GM21825 (cell line): ENCODE measurements at regions not wholly inside any gene's neighbourhood (a gene's known extent, or its start where the extent isn't known, plus 50 kb on each side); places are given as distances from the start of the nearest gene placed in this dataset.

Experiments
- ATAC-seq: cut with Tn5 transposase; IDR thresholded peaks from one replicate; pipeline ENCODE4 v1.9.1; 2021; ENCODE audit warnings: mild to moderate bottlenecking, moderate library complexity; ENCODE audit not compliant: unreplicated experiment

DNA sequence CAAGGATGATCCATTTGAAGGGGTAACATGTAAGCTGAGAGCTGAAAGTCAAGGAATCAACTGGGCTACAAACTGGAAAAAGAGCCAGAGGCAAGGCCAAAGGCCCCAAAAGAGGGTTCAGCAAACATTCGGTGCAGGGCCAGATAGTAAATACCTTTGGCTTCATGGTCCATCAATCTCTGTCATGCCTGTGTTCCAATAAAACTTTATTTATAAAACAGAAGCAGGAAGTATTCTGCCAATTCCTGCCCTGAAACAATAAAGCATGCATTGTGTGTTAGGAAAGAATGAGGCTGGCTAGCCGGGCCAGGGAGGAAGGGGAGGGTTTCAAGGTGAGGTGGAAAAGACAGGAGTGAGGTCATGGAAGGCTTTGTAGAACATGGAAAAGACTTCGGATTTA is 107.1 kb downstream of the LBH start:
- ATAC-seq = no peak

DNA sequence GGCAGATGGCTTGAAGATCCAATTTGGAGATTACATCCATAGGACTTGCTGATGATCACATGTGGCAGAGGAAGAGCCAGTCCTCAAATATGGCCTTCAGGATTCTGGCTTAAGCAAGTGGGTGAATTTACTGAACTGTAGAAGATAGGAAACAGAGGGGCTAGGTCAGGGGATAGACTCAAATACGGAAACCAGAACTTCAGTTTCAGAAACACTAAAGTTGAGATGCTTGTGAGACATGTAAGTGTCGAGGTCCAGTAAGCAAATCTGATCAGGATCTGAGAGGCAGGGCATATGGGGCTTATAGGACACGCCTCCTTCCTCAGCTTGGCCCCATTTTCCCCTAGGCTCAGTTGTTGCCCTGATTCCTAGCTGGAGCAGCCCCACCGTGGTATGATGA is 107.7 kb downstream of the LBH start:
- no peak for ATAC-seq

DNA sequence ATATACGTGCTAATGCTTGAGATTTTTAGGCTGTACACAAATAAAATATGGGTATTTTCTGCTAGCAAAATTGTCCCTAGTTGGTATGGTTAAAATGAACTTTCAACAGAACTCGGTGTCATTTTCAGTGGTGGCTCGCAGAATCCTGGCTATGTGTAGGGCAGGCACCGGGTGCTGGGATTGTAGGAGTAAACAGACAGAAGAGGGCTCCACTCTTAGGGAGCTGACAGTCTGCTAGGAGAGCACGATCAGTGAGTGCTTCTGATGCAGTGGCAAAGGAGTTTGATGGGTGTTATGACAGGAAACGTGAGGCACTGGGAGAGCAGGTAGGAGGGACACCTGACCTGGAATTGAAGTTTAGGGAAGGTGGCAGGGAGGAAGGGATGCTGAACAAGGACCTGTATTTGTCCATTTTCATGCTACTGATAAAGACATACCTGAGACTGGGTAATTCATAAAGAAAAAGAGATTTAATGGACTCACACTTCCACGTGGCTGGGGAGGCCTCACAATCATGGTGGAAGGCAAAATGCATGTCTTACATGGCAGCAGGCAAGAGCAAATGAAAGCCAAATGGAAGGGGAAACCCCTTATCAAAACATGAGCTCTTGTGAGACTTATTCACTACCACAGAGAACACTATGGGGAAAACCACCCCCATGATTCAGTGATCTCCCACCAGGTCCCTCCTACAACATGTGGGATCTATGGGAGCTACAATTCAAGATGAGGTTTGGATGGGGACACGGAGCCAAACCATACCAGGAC is 105.4 kb upstream of the LCLAT1 start:
- no peak for ATAC-seq

DNA sequence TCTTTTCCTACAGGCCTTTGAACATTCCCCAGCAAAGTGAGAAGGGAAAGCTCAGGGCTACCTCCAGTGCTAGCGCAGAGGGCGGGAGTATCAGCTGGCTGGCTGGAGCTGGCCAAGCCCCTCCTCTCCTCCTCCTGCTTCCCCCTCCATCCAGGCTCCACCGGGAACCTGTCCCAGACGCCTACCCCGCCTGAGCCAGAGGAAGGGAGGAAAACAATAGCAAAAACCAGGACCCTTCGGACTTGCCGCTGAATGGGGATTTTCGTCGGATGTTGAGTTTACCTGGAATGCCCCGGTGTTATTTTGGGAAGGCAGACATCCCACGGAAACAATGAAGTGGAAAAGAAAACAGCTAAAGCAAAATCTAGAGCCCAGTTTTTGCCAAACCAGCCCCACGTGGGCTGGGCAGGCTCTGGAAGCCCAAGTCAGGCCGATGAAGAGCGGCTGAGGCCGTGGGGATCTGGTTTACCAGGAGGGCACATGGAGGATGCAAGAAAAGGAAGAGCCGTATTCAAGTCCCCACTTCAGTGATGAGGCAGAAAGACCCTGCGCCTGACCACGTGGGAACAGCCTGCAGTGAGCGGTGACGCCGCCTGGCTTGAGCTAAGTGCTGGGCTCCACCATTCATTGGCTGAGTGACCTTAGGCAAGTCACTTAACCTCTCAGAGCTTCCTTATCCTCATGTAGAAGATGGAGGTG is 100.4 kb upstream of the LCLAT1 start:
- ATAC-seq = no peak

DNA sequence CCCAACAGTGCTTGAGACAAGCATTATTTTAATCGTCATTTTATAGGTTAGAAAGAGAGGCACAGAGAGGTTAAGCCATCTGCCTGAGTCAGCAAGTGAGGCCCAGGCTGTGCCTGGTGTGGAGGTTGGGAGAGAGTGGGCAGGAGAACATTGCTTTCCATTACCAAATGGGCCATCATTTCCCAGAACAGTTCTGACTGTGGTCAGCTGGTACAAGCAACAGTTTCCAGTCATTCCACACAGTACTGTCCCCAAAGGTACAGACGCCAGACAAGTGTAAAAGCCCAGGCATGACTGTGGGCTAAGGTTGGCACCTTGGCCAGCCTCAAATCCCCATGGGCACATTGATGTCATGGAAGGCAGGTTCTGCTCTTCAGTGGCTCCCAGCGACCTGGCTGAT is 98.2 kb upstream of the LCLAT1 start:
- no peak for ATAC-seq

DNA sequence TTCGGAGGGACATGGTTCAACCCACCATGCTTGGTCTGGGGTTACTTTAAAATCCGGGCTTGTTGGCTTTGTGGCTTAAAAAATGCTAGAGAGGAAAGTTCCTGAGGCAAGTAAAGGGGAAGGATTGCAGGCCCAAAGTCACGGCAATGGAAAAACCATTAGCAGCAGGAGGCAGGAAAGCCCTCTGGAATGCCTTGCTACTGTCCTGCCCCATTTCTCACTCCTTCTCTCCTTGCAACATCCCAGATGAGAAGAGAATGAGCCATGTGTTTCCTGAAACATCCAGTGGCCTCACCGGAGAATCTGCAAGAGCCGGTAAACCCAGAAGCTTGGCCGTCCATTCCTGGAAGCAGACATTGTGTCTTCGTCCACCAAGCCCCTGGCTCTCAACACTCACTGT is 97.4 kb upstream of the LCLAT1 start:
- ATAC-seq = no peak

DNA sequence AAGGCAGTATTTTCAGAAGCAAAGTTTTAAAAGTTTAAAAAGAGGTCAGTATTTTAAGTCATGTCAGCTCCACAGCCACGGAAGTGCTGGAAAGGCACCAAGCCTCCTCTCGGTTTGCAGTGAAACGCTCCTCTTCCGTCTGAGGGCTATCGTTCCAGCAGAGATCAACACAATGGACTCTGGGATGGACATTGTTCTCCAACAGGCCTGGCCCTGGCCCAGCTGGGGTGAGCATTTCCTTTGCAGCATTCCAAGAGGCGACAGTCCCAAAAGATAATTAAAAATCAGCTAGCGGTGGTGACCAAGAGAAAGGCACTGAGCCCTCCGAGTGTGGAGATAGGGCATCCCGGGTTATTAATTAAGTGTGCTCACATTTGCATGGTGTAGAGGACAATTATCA is 95.9 kb upstream of the LCLAT1 start:
- ATAC-seq = no peak

DNA sequence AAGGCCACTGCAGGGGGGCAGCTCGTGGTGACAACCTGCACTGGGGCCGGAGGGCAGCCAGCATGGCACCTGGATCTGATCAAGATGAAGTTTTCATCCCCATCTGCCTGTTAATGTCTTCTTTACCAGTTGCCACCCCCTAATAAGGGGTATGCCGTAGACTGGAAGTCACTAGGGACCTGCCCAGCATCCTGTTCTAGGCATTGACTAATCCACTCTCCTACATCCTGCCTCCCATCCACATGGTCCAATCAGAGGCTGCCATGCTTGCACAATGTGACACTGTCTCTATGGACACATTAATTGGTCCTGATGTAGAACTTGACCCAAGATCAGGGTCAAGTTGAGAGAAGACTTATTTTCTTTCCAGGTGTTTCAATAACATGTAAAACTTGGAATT is 95.1 kb upstream of the LCLAT1 start:
- no peak for ATAC-seq

DNA sequence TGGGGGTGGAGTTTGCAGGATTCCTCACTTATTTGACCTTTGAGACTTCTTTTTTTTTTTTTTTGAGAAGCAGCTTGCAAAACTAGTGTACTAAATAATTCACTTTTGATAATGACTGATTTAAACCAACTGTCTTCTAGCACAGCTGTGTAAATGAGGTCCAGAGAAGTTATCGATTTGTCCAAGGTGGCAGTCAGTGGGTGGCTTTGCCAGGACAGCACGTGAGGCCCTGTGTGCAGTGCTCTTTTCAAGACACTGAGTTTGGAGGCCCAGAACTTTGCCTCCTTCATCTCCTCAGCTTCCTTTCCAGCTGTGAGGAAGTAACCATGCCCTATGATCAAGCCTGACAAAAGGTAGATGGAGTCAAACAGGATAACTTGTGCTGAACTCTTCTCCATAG is 92.9 kb upstream of the LCLAT1 start:
- ATAC-seq = no peak

DNA sequence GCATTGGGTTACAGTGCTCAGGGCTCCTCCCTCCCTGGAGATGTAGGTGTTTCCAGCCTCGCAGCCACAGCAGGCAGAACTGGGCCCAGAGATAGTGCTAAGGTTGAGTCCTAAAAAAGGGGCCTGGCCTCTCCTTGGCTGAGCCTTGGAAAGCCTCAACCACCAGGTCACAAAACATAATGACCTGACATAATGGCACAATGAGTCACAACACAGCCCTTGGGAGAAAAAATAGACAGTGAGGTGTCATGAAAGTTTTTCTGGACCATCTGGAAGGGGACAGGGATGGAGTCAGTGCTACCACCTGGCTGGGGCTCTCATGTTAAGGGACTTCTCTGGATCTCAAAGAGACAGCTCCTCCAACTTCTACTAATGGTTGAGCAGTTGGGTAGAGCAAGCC is 92.4 kb upstream of the LCLAT1 start:
- no peak for ATAC-seq

DNA sequence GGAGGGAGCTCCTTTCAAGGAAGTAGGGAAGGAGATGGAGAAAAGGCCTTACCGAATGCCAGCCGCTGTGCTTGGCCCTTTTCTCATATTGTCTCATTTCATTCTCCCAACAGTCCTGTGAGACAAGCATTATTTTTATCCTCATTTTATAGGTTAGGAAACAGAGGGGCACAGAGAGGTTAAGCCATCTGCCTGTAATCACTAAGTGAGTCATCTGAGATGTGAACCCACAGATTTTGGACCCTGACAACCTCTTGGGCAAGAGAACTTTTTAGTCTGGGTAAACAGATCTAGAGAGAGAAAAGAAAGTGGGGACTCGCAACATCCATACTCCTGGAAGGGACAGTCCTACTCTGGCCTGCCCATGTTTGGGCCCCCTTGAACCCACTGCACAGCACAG is 91.7 kb upstream of the LCLAT1 start:
- ATAC-seq = no peak

DNA sequence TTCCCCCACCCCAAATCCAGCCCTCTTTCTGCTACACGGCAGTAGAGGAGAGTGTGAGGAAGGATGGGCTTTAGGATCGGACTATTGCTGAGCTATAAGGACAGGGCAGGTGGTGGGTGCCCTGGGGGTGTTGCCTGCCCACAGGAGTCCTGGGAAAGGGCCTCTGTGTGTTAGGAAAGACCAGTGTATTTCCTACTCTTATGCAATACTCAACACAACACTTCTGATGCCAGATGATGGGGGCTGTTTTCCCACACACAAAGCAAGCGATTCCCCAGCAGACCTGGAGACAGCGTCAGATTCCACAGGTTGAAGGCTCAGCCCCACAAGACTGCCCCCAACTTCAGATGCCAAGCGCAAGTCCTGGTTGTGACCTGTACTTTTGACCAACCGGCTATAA is 91.0 kb upstream of the LCLAT1 start:
- ATAC-seq = no peak

DNA sequence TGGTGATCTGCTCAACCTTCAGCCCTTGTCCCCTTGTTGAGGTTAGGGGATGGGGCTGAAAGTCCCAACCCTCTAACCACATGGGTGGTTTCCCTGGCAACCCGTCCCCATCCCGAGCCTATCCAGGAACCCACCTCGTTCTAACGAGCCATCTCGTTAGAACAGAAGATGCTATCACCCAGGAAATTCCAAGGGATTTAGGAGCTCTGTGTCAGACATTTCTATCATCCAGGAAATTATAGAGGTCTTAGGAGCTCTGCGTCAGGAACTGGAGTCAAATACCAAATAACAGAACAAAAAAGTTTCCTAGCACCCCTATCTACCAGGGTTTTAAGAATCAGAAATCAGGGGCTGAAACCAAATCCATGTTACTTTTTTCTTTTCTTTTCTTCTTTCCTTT is 90.3 kb upstream of the LCLAT1 start:
- no peak for ATAC-seq

DNA sequence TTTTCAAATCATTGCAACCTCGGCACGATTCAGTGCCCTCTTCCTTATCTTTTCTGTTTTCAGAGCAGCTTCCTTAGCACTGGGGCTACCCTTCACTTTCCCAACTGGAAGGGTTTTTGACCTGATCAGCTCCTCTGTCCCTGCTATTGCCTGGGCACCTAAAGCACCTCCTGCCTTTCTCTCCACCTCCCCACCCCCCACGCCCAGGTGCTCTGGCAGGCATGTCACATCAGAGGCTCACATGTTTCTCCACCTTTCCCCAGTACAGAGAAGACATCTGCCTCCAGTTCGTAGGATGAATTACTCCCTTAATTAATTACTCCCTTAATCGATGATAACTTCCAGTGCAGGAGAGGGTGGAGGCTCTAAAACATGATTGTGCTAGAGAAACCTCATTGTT is 88.7 kb upstream of the LCLAT1 start:
- no peak for ATAC-seq

DNA sequence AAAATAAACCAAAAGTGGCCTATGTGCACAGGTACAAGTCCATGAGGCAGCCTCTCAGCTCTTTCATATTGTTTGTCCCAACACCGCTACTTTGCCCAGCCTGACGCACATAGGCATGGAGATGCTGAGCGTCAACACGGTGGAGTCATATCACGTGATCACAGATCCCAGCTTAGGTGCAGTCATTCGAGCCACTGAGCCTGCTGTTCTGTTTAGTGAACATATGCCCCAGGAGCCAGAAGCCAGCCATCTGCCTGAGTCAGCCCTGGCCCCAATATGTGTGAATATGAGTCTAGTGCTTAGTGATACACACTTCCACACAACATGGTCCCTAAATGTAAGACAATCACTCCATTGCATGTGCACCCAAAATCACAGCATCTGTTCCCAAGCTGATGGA is 88.2 kb upstream of the LCLAT1 start:
- no peak for ATAC-seq

DNA sequence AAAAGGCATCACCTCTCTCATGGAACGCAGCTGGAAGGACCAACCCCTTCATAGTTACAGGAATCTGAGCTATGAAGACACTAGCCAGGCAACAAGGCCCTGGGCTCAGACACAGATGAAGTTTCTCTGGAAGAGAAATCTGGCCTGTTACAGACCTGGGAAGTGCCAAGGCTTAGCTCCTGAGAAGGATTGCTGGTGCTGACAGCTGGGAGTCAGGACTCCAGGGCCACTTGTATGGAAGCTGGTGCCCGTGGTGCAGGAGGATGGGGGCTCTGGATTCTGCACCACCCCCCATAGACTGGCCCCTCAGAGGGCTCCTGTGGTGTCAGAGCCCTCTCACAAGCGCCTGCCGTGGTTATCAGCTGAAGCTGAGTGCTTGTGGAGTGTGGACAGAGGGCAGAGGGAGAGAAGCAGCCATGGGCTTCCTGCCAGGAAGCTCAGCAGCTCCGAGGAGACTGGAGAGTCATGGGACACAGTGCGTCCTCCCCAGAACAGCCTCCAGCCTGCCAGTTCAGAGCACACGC is 87.3 kb upstream of the LCLAT1 start:
- ATAC-seq = no peak

DNA sequence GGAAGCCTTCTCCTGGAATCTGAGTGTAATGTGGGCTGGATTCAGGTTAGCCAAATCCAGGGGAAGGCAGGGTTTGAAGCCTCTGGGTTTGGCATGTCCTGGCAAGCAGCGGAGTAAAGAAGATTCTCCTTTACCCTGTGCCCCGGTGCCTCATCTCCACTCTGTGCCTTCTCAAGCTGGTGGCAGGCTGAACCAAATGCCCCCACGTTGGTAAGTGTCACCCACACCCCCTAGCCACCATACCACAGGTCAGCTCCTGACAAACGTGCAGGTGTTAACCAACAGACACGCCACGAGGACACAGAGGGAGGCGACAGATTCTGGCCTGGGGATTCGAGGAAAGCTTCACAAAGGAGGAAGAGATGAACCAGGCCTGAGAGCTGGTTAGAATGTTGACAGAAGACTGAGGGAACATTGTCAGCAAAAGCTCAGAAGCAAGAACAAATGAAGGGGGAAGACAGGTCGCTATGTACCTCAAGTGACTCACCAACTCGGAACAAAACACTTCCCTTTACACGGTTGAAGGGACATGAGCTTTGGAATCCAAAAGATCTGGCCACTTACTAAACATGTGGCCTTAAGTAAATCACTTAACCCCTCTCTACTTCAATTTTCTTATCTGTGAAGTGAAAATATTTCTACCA is 85.2 kb upstream of the LCLAT1 start:
- ATAC-seq = no peak

DNA sequence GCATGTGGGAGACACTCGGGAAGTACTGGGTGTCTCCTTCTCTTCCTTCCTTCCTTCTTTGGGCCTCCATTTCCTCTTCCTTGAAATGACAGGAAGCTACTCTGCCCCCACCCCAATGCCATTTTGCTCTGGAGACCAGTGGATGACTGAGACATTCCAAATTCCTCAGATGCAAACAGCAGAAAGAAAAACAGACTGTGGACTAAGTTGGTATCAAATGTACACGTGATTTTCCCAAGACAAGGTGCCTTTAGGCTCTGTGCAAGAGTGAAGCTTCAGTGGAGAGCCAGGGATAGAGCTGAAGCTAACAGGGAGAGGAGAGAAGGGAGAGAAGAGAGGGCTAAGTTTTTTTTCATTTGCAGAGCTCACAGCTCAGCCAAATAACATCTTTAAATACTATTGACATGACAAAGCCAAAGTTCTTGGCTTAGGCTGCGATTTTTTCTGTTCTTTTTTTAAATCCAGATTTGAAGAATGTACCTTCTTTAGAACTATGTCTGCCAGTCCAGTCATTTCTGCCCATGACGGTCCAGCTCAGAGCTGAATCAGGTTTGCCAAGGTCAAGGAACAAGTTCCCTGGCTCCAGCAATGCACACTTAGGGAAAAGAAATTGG is 84.5 kb upstream of the LCLAT1 start:
- no peak for ATAC-seq

DNA sequence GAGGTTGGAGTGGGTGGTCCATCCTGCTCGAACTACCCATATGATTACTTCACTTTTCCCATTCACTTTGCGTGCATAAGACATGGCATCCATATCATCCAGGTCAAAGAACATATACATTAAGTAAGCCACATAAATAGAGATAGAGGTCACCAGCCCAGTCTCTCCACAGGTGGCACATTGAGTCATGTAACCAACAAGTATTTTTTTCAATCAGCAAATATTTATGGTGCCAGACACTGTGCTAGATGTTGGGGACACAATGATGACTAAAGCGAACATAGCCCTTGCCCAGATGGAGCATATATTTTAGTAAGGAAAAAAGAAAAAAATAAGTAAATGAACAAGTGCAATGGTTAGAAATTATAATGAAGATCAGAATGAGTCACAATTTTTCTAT is 83.6 kb upstream of the LCLAT1 start:
- ATAC-seq = no peak

DNA sequence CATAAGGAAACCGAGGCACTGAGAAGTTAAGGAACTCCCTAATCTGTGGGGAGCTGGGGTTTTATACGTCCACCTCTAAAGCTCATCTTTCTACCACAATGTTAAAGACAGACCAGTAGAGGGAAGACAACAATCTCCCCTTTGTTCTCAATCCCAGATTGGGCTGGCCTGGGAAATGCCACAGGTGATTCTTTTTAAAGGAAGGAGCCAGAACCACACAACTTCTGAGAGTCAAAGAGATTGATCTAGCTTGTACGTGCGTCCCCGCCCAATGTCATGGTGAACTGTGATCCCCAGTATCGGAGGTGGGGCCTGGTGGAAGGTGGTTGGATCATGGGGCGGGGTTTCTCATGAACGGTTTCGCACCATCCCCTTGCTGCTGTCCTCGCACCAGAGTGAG is 81.8 kb upstream of the LCLAT1 start:
- ATAC-seq = no peak

DNA sequence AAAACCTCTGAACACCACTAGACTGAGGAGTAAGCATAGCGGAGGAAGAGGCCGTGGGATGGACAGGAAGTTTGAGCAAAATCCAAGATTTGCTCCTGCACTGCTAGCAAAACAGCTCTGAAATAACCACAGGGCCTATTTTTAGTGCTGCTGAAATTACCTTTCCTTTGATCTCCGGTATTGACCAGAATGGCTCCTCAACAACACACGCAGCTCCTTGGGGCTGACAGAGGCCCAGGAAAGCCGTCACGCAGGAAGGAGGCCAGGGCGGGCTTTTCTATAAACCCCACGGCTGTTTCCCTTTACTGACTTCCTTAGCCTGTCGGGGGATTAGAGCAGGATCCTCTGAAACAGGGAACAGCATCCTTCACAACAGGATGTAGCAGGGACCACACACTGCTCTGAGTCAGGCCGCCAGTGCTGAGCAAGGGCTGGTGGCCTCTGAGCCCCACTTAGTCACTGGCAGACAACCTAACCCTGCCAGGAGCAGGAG is 80.8 kb upstream of the LCLAT1 start:
- no peak for ATAC-seq
